ENCODE measurements at regions not wholly inside any gene's neighbourhood (a gene's known extent, or its start where the extent isn't known, plus 50 kb on each side); places are given as distances from the start of the nearest gene placed in this dataset.

GRCh38 chr3:18655827-18656226, 230.7 kb upstream of the SATB1 start:
- no peaks in the 10 kb centered on the region for H3K36me3 Mint-ChIP-seq (ENCODE audit: low read depth)
- H3K27ac Mint-ChIP-seq (ENCODE audit: unreplicated experiment), result no peak overlapping the region
- H3K9me3 Mint-ChIP-seq, result no peaks in the 10 kb centered on the region
- no peaks in the 10 kb centered on the region for H3K27me3 Mint-ChIP-seq (ENCODE audit: low read depth)
- no peak for DNase-seq (ENCODE audit: low read depth, low spot score)
- H3K4me3 Mint-ChIP-seq, result no peak overlapping the region
- H3K4me1 Mint-ChIP-seq, result no peaks in the 10 kb centered on the region
- no peak for TF ChIP-seq CTCF (conservative IDR thresholded peaks at IDR 0.05)

- H3K27ac Mint-ChIP-seq (ENCODE audit: unreplicated experiment), result no peak overlapping the region
- no peaks in the 10 kb centered on the region for H3K4me1 Mint-ChIP-seq
- H3K36me3 Mint-ChIP-seq (ENCODE audit: low read depth), result no peaks in the 10 kb centered on the region
- H3K9me3 Mint-ChIP-seq, result no peaks in the 10 kb centered on the region
- DNase-seq (ENCODE audit: low read depth, low spot score), result no peak
- H3K4me3 Mint-ChIP-seq, result no peak overlapping the region
- no peak for TF ChIP-seq CTCF (conservative IDR thresholded peaks at IDR 0.05)
- H3K27me3 Mint-ChIP-seq (ENCODE audit: low read depth), result peaks cover 3% of the 10 kb centered on the region
Measured at GRCh38 chr3:18652781-18653180, 227.6 kb upstream of the SATB1 start.

GRCh38 chr3:18650731-18651130, 225.6 kb upstream of the SATB1 start:
- TF ChIP-seq CTCF (conservative IDR thresholded peaks at IDR 0.05), result no peak

GRCh38 chr3:18649666-18650363, 224.7 kb upstream of the SATB1 start:
- Mint-ChIP-seq H3K9me3 (no peaks in the 10 kb centered on the region), H3K4me1 (no peaks in the 10 kb centered on the region), H3K27ac (ENCODE audit: unreplicated experiment) (no peak overlapping the region), H3K36me3 (ENCODE audit: low read depth) (no peaks in the 10 kb centered on the region), H3K4me3 (no peak overlapping the region), H3K27me3 (ENCODE audit: low read depth) (peaks cover 3% of the 10 kb centered on the region)
- no peak for DNase-seq (ENCODE audit: low read depth, low spot score)
- no peak for TF ChIP-seq CTCF (conservative IDR thresholded peaks at IDR 0.05)

More at GRCh38 chr3:18650731-18651130, 225.6 kb upstream of the SATB1 start:
- Mint-ChIP-seq H3K27ac (ENCODE audit: unreplicated experiment) (no peak overlapping the region), H3K9me3 (no peaks in the 10 kb centered on the region), H3K4me1 (no peaks in the 10 kb centered on the region), H3K27me3 (ENCODE audit: low read depth) (peaks cover 3% of the 10 kb centered on the region), H3K4me3 (no peak overlapping the region), H3K36me3 (ENCODE audit: low read depth) (no peaks in the 10 kb centered on the region)
- DNase-seq (ENCODE audit: low read depth, low spot score), result no peak

- no peak overlapping the region for H3K4me3 Mint-ChIP-seq
- no peak overlapping the region for H3K27ac Mint-ChIP-seq (ENCODE audit: unreplicated experiment)
- H3K36me3 Mint-ChIP-seq (ENCODE audit: low read depth), result no peaks in the 10 kb centered on the region
- no peaks in the 10 kb centered on the region for H3K9me3 Mint-ChIP-seq
- no peak for DNase-seq (ENCODE audit: low read depth, low spot score)
- no peaks in the 10 kb centered on the region for H3K4me1 Mint-ChIP-seq
- no peak for TF ChIP-seq CTCF (conservative IDR thresholded peaks at IDR 0.05)
- H3K27me3 Mint-ChIP-seq (ENCODE audit: low read depth), result peaks cover 3% of the 10 kb centered on the region
Measured at GRCh38 chr3:18648868-18649462, 223.8 kb upstream of the SATB1 start.

Measured in neural crest cell (in vitro differentiated cells).